Lower leg skin (tissue), 3 donors: ENCODE measurements at regions not wholly inside any gene's neighbourhood (a gene's known extent, or its start where the extent isn't known, plus 50 kb on each side); places are given as distances from the start of the nearest gene placed in this dataset.
"Not testable (repeated sequence)": the region's sequence is repeated elsewhere in the genome, so short reads cannot be mapped to it uniquely, and the experiment has no call there.

ENCODE experiments used
- POLR2A ChIP-seq, 2 donors: fragments of 450-650 bp; IDR thresholded peaks; one replicate each; pipeline ENCODE4 v1.6.1; 2016 to 2017; ENCODE audit warnings: antibody characterized with exemption in 2 of 2, mild to moderate bottlenecking in 1 of 2, moderate library complexity in 1 of 2
- TF ChIP-seq, protein P1 (sequence below), 3 donors: fragments of 450-650 bp; IDR thresholded peaks; one replicate each; pipeline ENCODE4 v1.5.1; 2016; ENCODE audit warnings: antibody characterized with exemption in 3 of 3, mild to moderate bottlenecking in 3 of 3, moderate library complexity in 2 of 3

DNA sequence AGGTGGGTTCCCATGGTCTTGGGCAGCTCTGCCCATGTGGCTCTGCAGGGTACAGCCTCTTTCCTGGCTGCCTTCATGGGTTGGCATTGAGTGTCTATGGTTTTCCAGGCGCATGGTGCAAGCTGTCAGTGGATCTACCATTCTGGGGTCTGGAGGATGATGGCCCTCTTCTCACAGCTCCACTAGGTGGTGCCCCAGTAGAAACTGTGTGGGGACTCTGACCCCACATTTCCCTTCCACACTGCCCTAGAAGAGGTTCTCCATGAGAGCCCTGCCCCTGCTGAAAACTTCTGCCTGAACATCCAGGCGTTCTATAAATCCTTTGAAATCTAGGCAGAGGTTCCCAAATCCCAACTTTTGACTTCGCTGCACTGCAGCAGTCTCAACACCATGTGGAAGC lies 174.0 kb upstream of the CTNND2 start:
- TF ChIP-seq, protein P1, sequence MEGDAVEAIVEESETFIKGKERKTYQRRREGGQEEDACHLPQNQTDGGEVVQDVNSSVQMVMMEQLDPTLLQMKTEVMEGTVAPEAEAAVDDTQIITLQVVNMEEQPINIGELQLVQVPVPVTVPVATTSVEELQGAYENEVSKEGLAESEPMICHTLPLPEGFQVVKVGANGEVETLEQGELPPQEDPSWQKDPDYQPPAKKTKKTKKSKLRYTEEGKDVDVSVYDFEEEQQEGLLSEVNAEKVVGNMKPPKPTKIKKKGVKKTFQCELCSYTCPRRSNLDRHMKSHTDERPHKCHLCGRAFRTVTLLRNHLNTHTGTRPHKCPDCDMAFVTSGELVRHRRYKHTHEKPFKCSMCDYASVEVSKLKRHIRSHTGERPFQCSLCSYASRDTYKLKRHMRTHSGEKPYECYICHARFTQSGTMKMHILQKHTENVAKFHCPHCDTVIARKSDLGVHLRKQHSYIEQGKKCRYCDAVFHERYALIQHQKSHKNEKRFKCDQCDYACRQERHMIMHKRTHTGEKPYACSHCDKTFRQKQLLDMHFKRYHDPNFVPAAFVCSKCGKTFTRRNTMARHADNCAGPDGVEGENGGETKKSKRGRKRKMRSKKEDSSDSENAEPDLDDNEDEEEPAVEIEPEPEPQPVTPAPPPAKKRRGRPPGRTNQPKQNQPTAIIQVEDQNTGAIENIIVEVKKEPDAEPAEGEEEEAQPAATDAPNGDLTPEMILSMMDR (IDR thresholded peaks at IDR 0.05) = not testable (repeated sequence)
- not testable (repeated sequence) for TF ChIP-seq POLR2A (IDR thresholded peaks at IDR 0.05)
